H9 (cell line): ENCODE measurements at regions not wholly inside any gene's neighbourhood (a gene's known extent, or its start where the extent isn't known, plus 50 kb on each side); places are given as distances from the start of the nearest gene placed in this dataset.

ENCODE experiments used
- DNase-seq: peaks from one replicate; pipeline ENCODE4 v3.0.0-alpha.2; 2017
- H2AFZ ChIP-seq: one replicate; pipeline ENCODE4 v1.6.1; 2013; ENCODE audit warnings: mild to moderate bottlenecking, low read length, control low read depth, moderate library complexity
- H2AK5ac ChIP-seq: 2 replicates; pipeline ENCODE4 v1.6.1; 2013; ENCODE audit warnings: low read length, control low read depth, mixed read lengths; ENCODE audit not compliant: insufficient read length
- H2BK120ac ChIP-seq: one replicate; pipeline ENCODE4 v1.6.1; 2013; ENCODE audit warnings: low read depth, mild to moderate bottlenecking, low read length, control low read depth, inconsistent platforms; ENCODE audit not compliant: poor library complexity, severe bottlenecking
- H2BK12ac ChIP-seq: 2 replicates; pipeline ENCODE4 v1.6.1; 2013; ENCODE audit warnings: low read length, control low read depth, mixed read lengths, low read depth; ENCODE audit not compliant: insufficient read length
- H2BK15ac ChIP-seq: 2 replicates; pipeline ENCODE4 v1.6.1; 2013; ENCODE audit warnings: low read depth, low read length, control low read depth
- H2BK20ac ChIP-seq: one replicate; pipeline ENCODE4 v1.6.1; 2013; ENCODE audit warnings: low read depth, mild to moderate bottlenecking, low read length, control low read depth, inconsistent platforms; ENCODE audit not compliant: poor library complexity, severe bottlenecking
- H2BK5ac ChIP-seq: 2 replicates; pipeline ENCODE4 v1.6.1; 2013; ENCODE audit warnings: low read length, control low read depth, mixed read lengths; ENCODE audit not compliant: insufficient read length
- H3K14ac ChIP-seq: 2 replicates; pipeline ENCODE4 v1.6.1; 2013; ENCODE audit warnings: low read length, control low read depth; ENCODE audit not compliant: insufficient read depth
- H3K18ac ChIP-seq: 2 replicates; pipeline ENCODE4 v1.6.1; 2013; ENCODE audit warnings: low read depth, mild to moderate bottlenecking, mixed read lengths, low read length, control low read depth; ENCODE audit not compliant: insufficient read length
- H3K23ac ChIP-seq: 2 replicates; pipeline ENCODE4 v1.6.1; 2013; ENCODE audit warnings: low read length, control low read depth, mixed read lengths, low read depth; ENCODE audit not compliant: insufficient read length
- H3K23me2 ChIP-seq: 2 replicates; pipeline ENCODE4 v1.6.1; 2013; ENCODE audit warnings: low read depth, mild to moderate bottlenecking, mixed read lengths, low read length, control low read depth; ENCODE audit not compliant: insufficient read length, poor library complexity, severe bottlenecking
- H3K27ac ChIP-seq: 2 replicates; pipeline ENCODE4 v1.5.1; 2013; ENCODE audit warnings: low read length, control low read depth, mixed read lengths, low read depth; ENCODE audit not compliant: insufficient read length
- H3K27me3 ChIP-seq: 2 replicates; pipeline ENCODE4 v1.6.1; 2013; ENCODE audit warnings: low read length, control low read depth, inconsistent platforms; ENCODE audit not compliant: insufficient read depth
- H3K4ac ChIP-seq: 2 replicates; pipeline ENCODE4 v1.6.1; 2013; ENCODE audit warnings: low read depth, mild to moderate bottlenecking, control low read depth, inconsistent platforms, low read length, moderate library complexity
- H3K4me1 ChIP-seq: 2 replicates; pipeline ENCODE4 v1.6.1; 2013; ENCODE audit warnings: low read length, control low read depth, inconsistent platforms; ENCODE audit not compliant: insufficient read depth
- H3K4me2 ChIP-seq: 2 replicates; pipeline ENCODE4 v1.6.1; 2013; ENCODE audit warnings: low read length, control low read depth, mixed read lengths; ENCODE audit not compliant: insufficient read length, insufficient read depth
- H3K56ac ChIP-seq: 2 replicates; pipeline ENCODE4 v1.6.1; 2013; ENCODE audit warnings: low read depth, mild to moderate bottlenecking, mixed read lengths, low read length, control low read depth; ENCODE audit not compliant: insufficient read length
- H3K79me1 ChIP-seq: 2 replicates; pipeline ENCODE4 v1.6.1; 2013; ENCODE audit warnings: low read depth, mild to moderate bottlenecking, moderate library complexity, low read length, control low read depth, inconsistent platforms; ENCODE audit not compliant: insufficient read depth, poor library complexity, severe bottlenecking
- H3K79me2 ChIP-seq: 2 replicates; pipeline ENCODE4 v1.6.1; 2013; ENCODE audit warnings: low read length, control low read depth, inconsistent platforms; ENCODE audit not compliant: insufficient read depth
- H3K9ac ChIP-seq: 2 replicates; pipeline ENCODE4 v1.6.1; 2013; ENCODE audit warnings: low read length, control low read depth, mixed read lengths; ENCODE audit not compliant: insufficient read length; ENCODE audit errors: extremely low read depth
- H3K9me3 ChIP-seq: one replicate; pipeline ENCODE4 v1.6.1; 2013; ENCODE audit warnings: low read depth, low read length, inconsistent platforms; ENCODE audit not compliant: control insufficient read depth
- H3T11ph ChIP-seq: one replicate; pipeline ENCODE4 v1.6.1; 2013; ENCODE audit warnings: mild to moderate bottlenecking, low read length, control low read depth, inconsistent platforms
- H4K20me1 ChIP-seq: one replicate; pipeline ENCODE4 v1.6.1; 2013; ENCODE audit not compliant: control insufficient read depth, insufficient read length, insufficient read depth
- H4K5ac ChIP-seq: 2 replicates; pipeline ENCODE4 v1.6.1; 2013; ENCODE audit warnings: low read depth, mild to moderate bottlenecking, mixed read lengths, low read length, control low read depth; ENCODE audit not compliant: insufficient read length
- H4K8ac ChIP-seq: replicated peaks from 2 replicates; pipeline ENCODE4 v1.6.1; 2013; ENCODE audit warnings: low read length, control low read depth, mixed read lengths, low read depth; ENCODE audit not compliant: insufficient read length
- H4K91ac ChIP-seq: 2 replicates; pipeline ENCODE4 v1.6.1; 2013; ENCODE audit warnings: low read depth, mild to moderate bottlenecking, moderate library complexity, mixed read lengths, low read length, control low read depth; ENCODE audit not compliant: insufficient read length
- H3K27ac Mint-ChIP-seq, 3 experiments: 2 replicates in 2 of 3; 3 replicates in 1 of 3; pipeline ENCODE4 v1.8.0; 2020 to 2021; ENCODE audit warnings: mixed read lengths in 3 of 3, mild to moderate bottlenecking in 1 of 3, moderate library complexity in 1 of 3
- H3K27me3 Mint-ChIP-seq: 2 replicates; pipeline ENCODE4 v1.8.0; 2021; ENCODE audit warnings: low read depth, mild to moderate bottlenecking, moderate library complexity, mixed read lengths
- H3K36me3 Mint-ChIP-seq, 3 experiments: 2 replicates in 2 of 3; 3 replicates in 1 of 3; pipeline ENCODE4 v1.8.0; 2020 to 2021; ENCODE audit warnings: low read depth in 3 of 3, mixed read lengths in 3 of 3; ENCODE audit not compliant: insufficient read depth in 1 of 3
- H3K4me1 Mint-ChIP-seq, 2 experiments: 2 replicates each; pipeline ENCODE4 v1.8.0; 2020; ENCODE audit warnings: mixed read lengths in 2 of 2
- H3K4me3 Mint-ChIP-seq, 2 experiments: 2 replicates in 1 of 2; 3 replicates in 1 of 2; pipeline ENCODE4 v1.8.0; 2020 to 2021; ENCODE audit warnings: mild to moderate bottlenecking in 2 of 2, mixed read lengths in 2 of 2, moderate library complexity in 1 of 2
- H3K9me3 Mint-ChIP-seq, 2 experiments: 2 replicates in 1 of 2; 3 replicates in 1 of 2; pipeline ENCODE4 v1.8.0; 2020; ENCODE audit warnings: mild to moderate bottlenecking in 2 of 2, mixed read lengths in 2 of 2, moderate library complexity in 1 of 2
- WGBS: extraction: QIAGEN DNeasy Blood & Tissue Kit; methylation state at CpG from one replicate; pipeline ENCODE4 v1.1.7; 2013; ENCODE audit warnings: missing lambda C conversion rate, low lambda C conversion rate, mixed read lengths; ENCODE audit not compliant: insufficient read length; ENCODE audit errors: extremely low coverage; 5-methylcytosine and 5-hydroxymethylcytosine counted together
- TF ChIP-seq, protein P1 (sequence below): fragments of 200-600 bp; sonication (generic); conservative IDR thresholded peaks from 3 replicates; pipeline ENCODE4 v1.8.0; 2021; ENCODE audit warnings: antibody characterized with exemption, mild to moderate bottlenecking

DNA sequence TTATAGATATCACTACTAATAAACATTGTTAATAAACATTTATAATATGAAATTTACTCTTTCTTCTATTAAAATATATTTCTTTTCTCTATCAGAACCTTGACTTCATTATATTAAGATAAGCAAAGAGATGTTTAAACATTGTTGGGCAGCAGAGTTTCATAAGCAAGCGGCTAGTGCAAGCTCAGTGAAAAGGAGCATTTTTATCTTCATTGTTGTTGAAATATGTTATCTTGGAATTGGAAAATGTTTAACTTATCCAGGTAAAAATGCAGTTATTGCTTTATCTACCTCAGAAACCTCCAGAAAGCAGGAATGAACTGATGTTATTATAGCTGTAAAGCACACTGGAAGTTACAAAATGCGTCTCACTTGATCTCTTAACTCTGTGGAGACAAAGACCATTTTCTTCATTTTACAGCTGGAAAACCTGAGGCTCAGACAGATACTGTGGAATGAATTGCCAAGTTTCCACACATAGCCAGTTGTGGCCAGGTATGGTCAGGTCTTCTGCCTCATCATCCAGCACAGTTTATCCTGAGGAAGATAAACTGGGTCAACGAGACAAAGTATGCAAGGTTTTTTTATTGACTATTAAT is 934.6 kb upstream of the FAM98A start:
- no peaks in the 10 kb centered on the region for H3K4me1 Mint-ChIP-seq
- H3K9me3 Mint-ChIP-seq, result no peaks in the 10 kb centered on the region
- Histone ChIP-seq H3K4me1 (no peaks in the 10 kb centered on the region), H2BK12ac (no peak overlapping the region), H2AK5ac (no peak overlapping the region), H2BK20ac (no peak overlapping the region), H2BK15ac (no peak overlapping the region), H4K5ac (no peak overlapping the region), H3K79me2 (no peaks in the 10 kb centered on the region), H3K14ac (no peak overlapping the region), H3K4ac (no peak overlapping the region), H2BK5ac (no peak overlapping the region), H4K20me1 (no peaks in the 10 kb centered on the region), H3K18ac (no peak overlapping the region), H3K9me3 (no peaks in the 10 kb centered on the region), H3K79me1 (no peaks in the 10 kb centered on the region), H4K8ac (no peak overlapping the region), H3K4me2 (no peak overlapping the region), H3K23ac (no peak overlapping the region), H3K27ac (no peak overlapping the region), H3K9ac (no peak overlapping the region), H3K56ac (no peak overlapping the region), H3K23me2 (no peaks in the 10 kb centered on the region), H3K27me3 (no peaks in the 10 kb centered on the region), H4K91ac (no peak overlapping the region), H2BK120ac (no peak overlapping the region), H3T11ph (no peak overlapping the region), H2AFZ (no peak overlapping the region)
- H3K27me3 Mint-ChIP-seq, result no peaks in the 10 kb centered on the region
- 0 out of 7 replicates have a peak, but pooled peaks cover 0 to 3% (median 0%) of the 10 kb centered on the region in 3 experiments for H3K36me3 Mint-ChIP-seq
- H3K4me3 Mint-ChIP-seq, result no peak overlapping the region
- no peak overlapping the region for H3K27ac Mint-ChIP-seq
- TF ChIP-seq, protein P1, sequence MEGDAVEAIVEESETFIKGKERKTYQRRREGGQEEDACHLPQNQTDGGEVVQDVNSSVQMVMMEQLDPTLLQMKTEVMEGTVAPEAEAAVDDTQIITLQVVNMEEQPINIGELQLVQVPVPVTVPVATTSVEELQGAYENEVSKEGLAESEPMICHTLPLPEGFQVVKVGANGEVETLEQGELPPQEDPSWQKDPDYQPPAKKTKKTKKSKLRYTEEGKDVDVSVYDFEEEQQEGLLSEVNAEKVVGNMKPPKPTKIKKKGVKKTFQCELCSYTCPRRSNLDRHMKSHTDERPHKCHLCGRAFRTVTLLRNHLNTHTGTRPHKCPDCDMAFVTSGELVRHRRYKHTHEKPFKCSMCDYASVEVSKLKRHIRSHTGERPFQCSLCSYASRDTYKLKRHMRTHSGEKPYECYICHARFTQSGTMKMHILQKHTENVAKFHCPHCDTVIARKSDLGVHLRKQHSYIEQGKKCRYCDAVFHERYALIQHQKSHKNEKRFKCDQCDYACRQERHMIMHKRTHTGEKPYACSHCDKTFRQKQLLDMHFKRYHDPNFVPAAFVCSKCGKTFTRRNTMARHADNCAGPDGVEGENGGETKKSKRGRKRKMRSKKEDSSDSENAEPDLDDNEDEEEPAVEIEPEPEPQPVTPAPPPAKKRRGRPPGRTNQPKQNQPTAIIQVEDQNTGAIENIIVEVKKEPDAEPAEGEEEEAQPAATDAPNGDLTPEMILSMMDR, result no peak
- DNase-seq, result no peak
- WGBS, result no CpG with 5 or more reads among the region's 3 CpGs
